ENCODE measurements at regions not wholly inside any gene's neighbourhood (a gene's known extent, or its start where the extent isn't known, plus 50 kb on each side); places are given as distances from the start of the nearest gene placed in this dataset.
A peak's percentile ranks its signal among the peaks of the same experiment; 100 is the strongest.

DNA sequence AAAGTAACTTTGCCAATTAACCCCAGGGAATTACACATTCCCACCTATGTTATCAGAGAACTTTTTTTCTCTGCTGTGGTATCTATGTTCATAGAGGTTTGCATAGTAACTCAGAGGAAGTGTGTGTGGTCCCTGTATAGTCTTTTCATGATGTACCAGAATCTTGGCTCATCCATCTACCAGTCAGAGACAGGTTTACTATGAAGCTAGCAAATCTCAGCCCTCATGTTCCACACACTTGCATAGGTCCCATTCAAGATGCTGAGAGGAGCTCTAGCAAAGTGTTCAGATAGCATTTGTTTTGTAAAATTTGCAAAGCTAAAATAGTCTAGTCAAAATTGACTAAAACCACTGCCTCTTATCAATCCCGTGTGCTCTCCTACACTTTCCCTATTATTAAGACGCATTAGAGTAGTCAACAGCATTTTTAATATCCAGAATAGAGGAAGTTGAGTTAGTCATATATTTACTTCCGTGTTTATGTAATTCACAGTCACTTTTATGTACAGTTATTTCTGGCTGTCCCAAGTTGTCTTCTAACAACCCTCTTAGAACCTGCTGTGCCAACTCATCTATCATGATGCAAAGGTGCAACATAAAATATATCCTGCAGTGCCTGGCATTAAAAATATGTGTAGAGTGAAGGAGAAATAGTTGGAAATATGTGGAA lies 184.2 kb downstream of the FAM76B start:
- no peak for DNase-seq (ENCODE audit: low read depth, low spot score)
- in situ Hi-C loops (cut with HindIII; ENCODE audit: low pct_unique_long_range_greater_than_20kb, low sequenced_read_pairs) = no loop called here

- no peak for DNase-seq (ENCODE audit: low read depth, low spot score)
- in situ Hi-C loops (cut with HindIII; ENCODE audit: low pct_unique_long_range_greater_than_20kb, low sequenced_read_pairs) = no loop called here
These were observed 189.5 kb downstream of the FAM76B start for GRCh38 chr11:95599959-95600586.

- DNase-seq (ENCODE audit: low read depth, low spot score) = no peak
- in situ Hi-C loops (cut with HindIII; ENCODE audit: low pct_unique_long_range_greater_than_20kb, low sequenced_read_pairs) = no loop called here
These were observed 193.6 kb downstream of the FAM76B start for GRCh38 chr11:95595973-95596489.

GRCh38 chr11:95595541-95595940 lies 194.0 kb downstream of the FAM76B start:
- no peak for DNase-seq (ENCODE audit: low read depth, low spot score)
- in situ Hi-C loops (cut with HindIII; ENCODE audit: low pct_unique_long_range_greater_than_20kb, low sequenced_read_pairs) = no loop called here

DNA sequence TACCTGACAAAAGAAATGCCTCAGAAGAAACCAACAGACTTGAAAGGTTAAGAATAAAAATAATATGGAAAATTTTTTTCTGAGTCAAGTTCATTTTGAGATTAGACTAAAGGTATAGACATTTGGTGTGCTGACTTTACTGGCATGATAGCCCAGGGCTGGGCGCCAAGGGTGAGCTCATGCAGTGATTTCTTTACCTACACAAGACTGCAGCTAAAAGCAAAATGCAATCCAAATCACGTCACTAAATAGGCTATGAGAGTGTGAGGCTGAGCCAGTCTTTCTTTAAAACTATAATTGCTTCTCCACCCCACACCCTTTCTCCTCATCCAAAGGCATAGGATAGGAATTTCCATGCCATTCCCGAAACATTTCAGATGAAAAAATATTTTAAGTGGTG lies 196.5 kb downstream of the FAM76B start:
- no peak for DNase-seq (ENCODE audit: low read depth, low spot score)
- in situ Hi-C loops (cut with HindIII; ENCODE audit: low pct_unique_long_range_greater_than_20kb, low sequenced_read_pairs) = no loop called here

DNA sequence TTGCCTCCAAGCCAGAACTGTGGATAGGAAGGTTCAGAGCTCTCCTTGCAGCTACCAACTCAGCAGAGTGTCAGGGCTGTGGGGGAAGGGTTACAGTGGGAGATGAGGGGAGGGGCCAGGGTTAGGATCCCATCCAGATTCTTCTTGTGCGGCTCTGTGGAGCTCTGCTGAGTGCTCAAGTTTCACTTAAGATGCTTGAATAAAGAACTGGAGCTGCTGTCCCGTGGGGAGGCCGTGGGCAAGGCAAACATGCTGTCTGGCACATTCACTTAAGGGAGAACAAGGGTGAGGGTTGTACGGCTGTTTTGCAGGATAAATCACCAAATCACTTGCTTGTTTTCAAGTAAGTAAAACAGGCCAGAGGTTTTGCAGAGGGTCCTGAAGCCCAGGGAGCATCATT lies 197.1 kb downstream of the FAM76B start:
- DNase-seq (ENCODE audit: low read depth, low spot score) = no peak
- in situ Hi-C loops (cut with HindIII; ENCODE audit: low pct_unique_long_range_greater_than_20kb, low sequenced_read_pairs) = no loop called here

DNA sequence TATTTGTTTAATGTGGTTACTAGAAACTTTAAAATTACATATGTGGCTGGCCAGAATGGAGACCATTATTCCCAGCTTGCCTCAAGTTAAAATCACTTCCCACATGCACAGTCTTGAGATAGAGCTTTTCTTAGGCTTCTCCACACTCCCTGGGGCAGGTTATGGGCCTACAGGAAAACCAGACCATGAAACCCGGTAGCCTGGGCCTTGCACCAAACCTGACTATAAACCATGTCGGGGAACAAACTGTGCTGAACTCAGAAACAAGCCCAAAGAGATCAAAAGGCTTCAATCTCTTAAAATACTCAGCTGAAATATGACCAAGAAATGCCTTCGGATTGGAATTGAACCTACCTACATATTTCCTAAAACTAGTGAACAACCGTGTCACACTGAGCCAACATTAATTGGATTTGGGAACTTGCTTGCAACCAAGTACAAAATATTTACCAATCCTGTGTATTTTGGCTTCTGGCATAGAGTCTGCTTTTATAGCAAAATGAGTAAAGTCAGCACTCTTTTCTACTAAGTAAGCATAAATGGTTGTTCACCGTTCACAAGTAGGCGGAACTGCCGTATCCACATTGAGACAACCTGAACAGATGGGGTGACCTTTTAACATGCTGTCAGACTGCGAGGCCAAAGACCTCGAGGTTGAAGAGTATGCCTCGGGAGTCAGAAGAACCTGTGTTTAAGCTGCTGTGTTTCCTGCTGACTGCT lies 199.5 kb downstream of the FAM76B start:
- no peak for DNase-seq (ENCODE audit: low read depth, low spot score)
- in situ Hi-C loops (cut with HindIII; ENCODE audit: low pct_unique_long_range_greater_than_20kb, low sequenced_read_pairs) = no loop called here

DNA sequence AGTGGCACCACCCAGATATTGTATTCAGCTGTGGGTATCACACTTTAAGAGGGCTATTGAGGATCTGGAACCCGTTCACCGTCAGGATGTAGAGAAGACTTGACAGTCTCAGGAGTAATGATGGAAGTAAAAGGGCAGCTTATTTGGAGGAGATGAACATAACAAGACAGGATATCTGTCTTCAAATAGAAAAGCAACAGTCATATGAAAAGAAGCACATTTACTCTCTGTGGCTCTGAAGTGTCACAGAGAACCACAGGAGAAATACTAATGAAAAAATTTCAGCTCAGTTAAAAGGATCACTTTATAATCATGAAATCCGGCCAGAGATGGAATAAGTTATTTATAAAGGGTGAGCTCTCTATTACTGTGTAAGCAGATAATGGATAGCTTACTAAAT lies 200.8 kb downstream of the FAM76B start:
- in situ Hi-C loops (cut with HindIII; ENCODE audit: low pct_unique_long_range_greater_than_20kb, low sequenced_read_pairs) = no loop called here

GRCh38 chr11:95586661-95587060 lies 202.9 kb downstream of the FAM76B start:
- in situ Hi-C loops (cut with HindIII; ENCODE audit: low pct_unique_long_range_greater_than_20kb, low sequenced_read_pairs) = no loop called here
- no peak for DNase-seq (ENCODE audit: low read depth, low spot score)

More for the DNA sequence above, 200.8 kb downstream of the FAM76B start:
- DNase-seq (ENCODE audit: low read depth, low spot score) = no peak

DNA sequence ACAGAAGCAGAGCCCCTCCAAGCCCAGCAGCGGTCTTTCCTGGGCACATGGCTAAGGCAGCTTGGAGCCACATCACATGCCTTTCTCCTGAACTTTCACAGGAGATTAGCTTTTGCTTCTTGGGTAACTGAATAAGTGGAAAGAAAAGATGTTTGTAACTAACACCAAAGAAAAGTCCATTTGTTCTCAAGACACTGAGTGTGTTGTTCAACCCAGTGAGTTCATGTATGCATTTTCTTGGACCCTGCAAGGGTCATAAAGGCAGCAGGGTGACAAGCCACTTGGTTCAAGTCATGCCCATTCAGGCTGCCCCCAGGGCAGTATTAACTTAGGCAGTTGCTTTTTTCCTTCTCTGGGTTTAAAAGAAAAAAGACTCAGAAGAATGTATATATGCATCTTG lies 203.4 kb downstream of the FAM76B start:
- in situ Hi-C loops (cut with HindIII; ENCODE audit: low pct_unique_long_range_greater_than_20kb, low sequenced_read_pairs) = no loop called here
- DNase-seq (ENCODE audit: low read depth, low spot score) = peak; percentile 96

DNA sequence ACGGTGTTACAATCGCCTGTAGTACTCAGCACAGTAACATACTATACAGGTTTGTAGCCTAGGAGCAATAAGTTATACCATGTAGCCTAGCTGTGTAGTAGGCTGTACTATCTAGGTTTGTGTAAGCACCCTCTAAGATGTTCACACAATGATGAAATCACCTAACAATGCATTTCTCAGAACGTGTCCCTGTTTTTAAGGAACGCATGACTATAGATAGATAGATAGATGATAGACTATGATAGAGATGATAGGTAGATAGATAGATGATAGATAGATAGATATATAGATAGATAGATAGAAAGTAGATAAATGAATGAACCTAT lies 203.9 kb downstream of the FAM76B start:
- peak; percentile 50 for DNase-seq (ENCODE audit: low read depth, low spot score)
- in situ Hi-C loops (cut with HindIII; ENCODE audit: low pct_unique_long_range_greater_than_20kb, low sequenced_read_pairs) = no loop called here

DNA sequence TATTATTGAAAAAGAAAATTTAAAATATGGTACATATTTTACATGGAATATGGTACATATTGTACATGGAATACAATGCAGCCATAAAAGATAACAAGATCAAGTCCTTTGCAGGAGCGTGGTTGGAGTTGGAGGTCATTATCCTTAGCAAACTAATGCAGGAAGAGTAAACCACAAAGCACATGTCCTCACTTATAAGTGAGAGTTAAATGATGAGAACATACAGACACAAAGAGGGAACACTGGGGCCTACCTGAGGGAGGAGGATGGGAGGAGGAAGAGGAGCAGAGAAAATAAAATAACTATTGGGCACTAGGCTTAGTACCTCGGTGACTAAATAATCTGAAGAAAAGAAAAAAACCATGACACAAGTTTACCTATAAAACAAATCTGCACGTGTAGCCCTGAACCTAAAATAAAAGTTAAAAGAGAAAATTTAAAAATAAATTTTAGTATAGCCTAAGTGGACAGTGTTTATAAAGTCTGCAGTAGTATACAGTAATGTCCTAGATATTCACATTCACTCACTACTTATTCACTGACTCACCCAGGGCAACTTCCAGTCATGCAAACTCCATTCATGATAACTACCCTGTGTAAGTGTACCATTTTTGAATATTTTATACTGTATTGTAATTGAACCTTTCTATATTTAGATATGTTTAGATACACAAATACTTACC lies 204.4 kb downstream of the FAM76B start:
- no peak for DNase-seq (ENCODE audit: low read depth, low spot score)
- in situ Hi-C loops (cut with HindIII; ENCODE audit: low pct_unique_long_range_greater_than_20kb, low sequenced_read_pairs) = no loop called here

DNA sequence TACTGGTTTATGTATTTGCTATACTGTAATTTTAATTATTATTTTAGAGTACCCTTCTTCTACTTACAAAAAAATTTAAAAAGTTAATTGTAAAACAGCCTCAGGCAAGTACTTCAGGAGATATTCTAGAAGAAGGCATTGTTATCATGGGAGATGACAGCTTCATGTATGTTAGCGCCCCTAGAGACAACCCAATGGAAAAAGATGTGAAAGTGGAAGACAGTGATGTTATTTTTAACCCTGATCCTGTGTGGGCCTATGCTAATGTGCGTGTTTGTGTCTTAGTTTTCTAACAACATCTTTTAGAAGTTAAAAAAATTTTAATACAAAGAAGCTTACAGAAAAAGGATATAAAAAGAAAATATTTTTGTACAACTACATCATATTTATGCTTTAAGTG lies 205.0 kb downstream of the FAM76B start:
- DNase-seq (ENCODE audit: low read depth, low spot score) = peak; percentile 37
- in situ Hi-C loops (cut with HindIII; ENCODE audit: low pct_unique_long_range_greater_than_20kb, low sequenced_read_pairs) = no loop called here

DNA sequence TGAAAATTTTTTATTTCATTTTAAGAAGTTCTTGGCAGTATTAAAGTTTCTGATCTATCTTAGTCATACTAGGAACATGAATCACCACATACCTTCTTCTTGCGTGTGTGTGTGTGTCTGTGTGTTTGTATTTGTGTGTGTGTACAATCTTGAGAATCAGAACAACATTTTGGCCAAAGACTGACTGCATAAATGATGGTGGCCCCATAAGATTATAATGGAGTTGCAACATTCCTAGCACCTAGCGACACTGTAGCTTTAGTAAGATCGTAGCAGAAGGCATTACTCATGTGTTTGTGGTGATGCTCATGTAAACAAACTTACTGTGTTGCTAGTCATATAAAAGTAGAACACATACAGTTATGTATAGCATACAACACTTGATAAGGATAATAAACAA lies 205.4 kb downstream of the FAM76B start:
- in situ Hi-C loops (cut with HindIII; ENCODE audit: low pct_unique_long_range_greater_than_20kb, low sequenced_read_pairs) = no loop called here
- DNase-seq (ENCODE audit: low read depth, low spot score) = no peak

- in situ Hi-C loops (cut with HindIII; ENCODE audit: low pct_unique_long_range_greater_than_20kb, low sequenced_read_pairs) = no loop called here
- no peak for DNase-seq (ENCODE audit: low read depth, low spot score)
These were observed 211.7 kb downstream of the FAM76B start for GRCh38 chr11:95577716-95578460.

DNA sequence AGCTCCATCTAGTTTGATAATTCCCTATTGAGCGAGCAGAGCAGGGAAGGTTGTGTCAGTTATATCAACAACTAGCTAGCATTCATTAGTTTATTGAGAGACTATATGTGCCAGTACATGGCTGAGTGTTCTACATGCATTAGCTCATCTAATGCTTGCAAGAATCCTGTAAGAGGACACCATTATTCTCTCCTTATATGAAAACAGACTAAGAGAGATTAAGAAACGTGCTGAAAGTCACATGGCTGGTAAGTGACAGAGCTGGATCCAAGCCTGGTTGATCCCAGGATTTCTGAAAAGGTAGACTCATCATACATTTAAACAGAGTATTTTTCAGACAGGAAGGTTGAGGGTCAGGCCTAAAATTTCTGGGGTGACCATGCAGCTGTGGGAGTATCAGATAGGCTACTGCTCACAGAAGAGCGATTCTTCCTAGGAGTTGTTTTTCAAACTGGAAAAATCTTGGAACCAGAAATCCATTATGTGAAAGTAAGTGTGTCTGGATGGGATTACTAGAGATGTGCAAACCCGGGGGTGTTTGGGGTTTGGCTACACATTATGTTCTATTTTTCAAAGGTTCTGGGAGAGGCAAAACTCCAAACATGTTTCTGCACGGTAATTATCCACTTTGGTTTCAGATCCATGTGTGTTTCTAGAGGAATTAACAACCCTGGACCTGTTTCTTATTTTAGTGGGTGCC lies 213.3 kb downstream of the FAM76B start:
- DNase-seq (ENCODE audit: low read depth, low spot score) = no peak
- in situ Hi-C loops (cut with HindIII; ENCODE audit: low pct_unique_long_range_greater_than_20kb, low sequenced_read_pairs) = no loop called here

DNA sequence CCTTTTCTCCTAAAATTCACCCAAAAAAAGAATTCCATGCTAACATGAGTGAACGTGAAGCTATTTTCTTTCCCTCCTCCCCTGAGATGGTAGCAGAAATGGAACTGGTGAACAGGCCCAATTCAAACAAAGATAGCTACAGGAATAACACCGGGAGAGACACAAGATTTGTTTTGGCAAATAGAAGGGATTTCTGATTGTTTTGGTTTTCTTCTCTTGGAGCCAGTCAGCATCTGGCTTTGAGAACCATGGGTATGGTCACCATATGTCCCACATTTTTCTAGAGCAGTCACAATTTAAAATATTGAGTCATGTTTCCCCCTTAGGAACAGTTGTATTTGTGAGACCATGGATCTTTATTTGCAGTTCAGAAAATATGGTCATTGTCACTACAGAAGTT lies 214.1 kb downstream of the FAM76B start:
- in situ Hi-C loops (cut with HindIII; ENCODE audit: low pct_unique_long_range_greater_than_20kb, low sequenced_read_pairs) = no loop called here
- DNase-seq (ENCODE audit: low read depth, low spot score) = no peak

Measured in SK-MEL-5 (cell line).